Activated T-helper 1 cell treated with anti-CD3 and anti-CD28 coated beads, Interleukin-12 subunit alpha, Interleukin-12 subunit beta, Interleukin-2, Interleukin-4 antibody, amounts not matched to agents 30 ng/mL and 10 ng/mL and 1 ng/mL, durations not matched to agents 14 hours and 24 hours and 36 hours (primary cell): ENCODE measurements at regions not wholly inside any gene's neighbourhood (a gene's known extent, or its start where the extent isn't known, plus 50 kb on each side); places are given as distances from the start of the nearest gene placed in this dataset.

Source experiments
- DNase-seq: peaks from one replicate; pipeline ENCODE4 v3.0.0; 2021; ENCODE audit warnings: low spot score
- H3K27ac Mint-ChIP-seq: one replicate; pipeline ENCODE4 v1.8.0; 2021; ENCODE audit warnings: mild to moderate bottlenecking, mixed read lengths
- H3K27me3 Mint-ChIP-seq: one replicate; pipeline ENCODE4 v1.8.0; 2022; ENCODE audit warnings: mild to moderate bottlenecking, moderate library complexity, mixed read lengths; ENCODE audit not compliant: insufficient read depth
- H3K36me3 Mint-ChIP-seq: one replicate; pipeline ENCODE4 v1.8.0; 2021; ENCODE audit warnings: low read depth, mixed read lengths
- H3K4me1 Mint-ChIP-seq: one replicate; pipeline ENCODE4 v1.8.0; 2021; ENCODE audit warnings: low read depth, mixed read lengths
- H3K4me3 Mint-ChIP-seq: one replicate; pipeline ENCODE4 v1.8.0; 2021; ENCODE audit warnings: mild to moderate bottlenecking, moderate library complexity, mixed read lengths
- H3K9me3 Mint-ChIP-seq: one replicate; pipeline ENCODE4 v1.8.0; 2021; ENCODE audit warnings: mixed read lengths
- intact Hi-C: fragments of 100-400 bp; cut with micrococcal nuclease; formaldehyde crosslinking; loops from one replicate; pipeline ENCODE4 v1.15.1; 2024

DNA sequence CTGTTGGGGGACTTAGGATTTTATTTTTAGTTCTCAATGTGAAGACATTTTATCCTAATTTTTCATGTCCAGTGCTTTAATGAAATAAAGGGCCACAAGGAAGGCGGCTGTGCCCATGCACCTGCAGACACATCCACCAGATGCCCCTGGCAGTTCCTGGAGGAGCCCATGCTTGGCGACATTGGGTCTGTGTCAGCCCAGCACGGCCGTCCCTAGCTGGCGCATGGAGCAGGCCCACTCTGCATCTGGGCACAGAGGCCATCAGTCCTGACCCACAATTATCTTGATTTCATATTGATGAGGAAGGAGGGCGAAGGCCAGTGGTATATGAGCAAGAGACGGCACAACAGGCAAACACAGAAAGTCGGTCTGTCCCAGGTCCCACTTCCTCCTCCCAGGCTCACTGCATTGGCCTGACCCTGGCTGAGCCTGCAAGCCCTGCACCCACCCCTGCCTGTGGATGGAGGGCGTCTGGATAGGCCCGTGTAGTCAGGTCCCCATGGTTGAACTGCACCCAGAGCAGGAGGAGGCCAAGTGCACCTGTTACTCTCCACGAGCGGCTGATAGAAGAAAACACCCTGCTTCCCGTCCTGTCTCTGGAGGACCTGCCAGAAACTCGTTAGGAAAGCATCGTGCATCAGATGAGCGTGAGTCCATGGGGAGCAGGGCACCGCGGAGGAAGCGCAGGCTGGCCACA is 296.9 kb downstream of the BRD1 start:
- Mint-ChIP-seq H3K9me3 (no peaks in the 10 kb centered on the region), H3K36me3 (no peaks in the 10 kb centered on the region), H3K4me3 (no peak overlapping the region), H3K27me3 (no peaks in the 10 kb centered on the region), H3K4me1 (no peaks in the 10 kb centered on the region), H3K27ac (no peak overlapping the region)
- intact Hi-C loops, result no loop called here
- no peak for DNase-seq

GRCh38 chr22:49528420-49528720 is 299.3 kb downstream of the BRD1 start:
- intact Hi-C loops, result no loop called here
- no peaks in the 10 kb centered on the region for H3K27me3 Mint-ChIP-seq
- no peaks in the 10 kb centered on the region for H3K9me3 Mint-ChIP-seq
- no peak overlapping the region for H3K27ac Mint-ChIP-seq
- DNase-seq, result no peak
- H3K4me1 Mint-ChIP-seq, result no peaks in the 10 kb centered on the region
- H3K4me3 Mint-ChIP-seq, result no peak overlapping the region
- no peaks in the 10 kb centered on the region for H3K36me3 Mint-ChIP-seq

- Mint-ChIP-seq H3K4me3 (no peak overlapping the region), H3K4me1 (no peaks in the 10 kb centered on the region), H3K27me3 (no peaks in the 10 kb centered on the region), H3K27ac (no peak overlapping the region), H3K36me3 (no peaks in the 10 kb centered on the region), H3K9me3 (no peaks in the 10 kb centered on the region)
- intact Hi-C loops, result no loop called here
- DNase-seq, result no peak
Observed at GRCh38 chr22:49527611-49528419, 299.9 kb downstream of the BRD1 start.

- intact Hi-C loops, result no loop called here
- no peaks in the 10 kb centered on the region for H3K9me3 Mint-ChIP-seq
- no peaks in the 10 kb centered on the region for H3K36me3 Mint-ChIP-seq
- no peaks in the 10 kb centered on the region for H3K27me3 Mint-ChIP-seq
- no peak overlapping the region for H3K27ac Mint-ChIP-seq
- H3K4me1 Mint-ChIP-seq, result no peaks in the 10 kb centered on the region
- no peak for DNase-seq
- no peak overlapping the region for H3K4me3 Mint-ChIP-seq
Observed at GRCh38 chr22:49525801-49526535, 301.7 kb downstream of the BRD1 start.

GRCh38 chr22:49525360-49525759 is 302.3 kb downstream of the BRD1 start:
- Mint-ChIP-seq H3K36me3 (no peaks in the 10 kb centered on the region), H3K9me3 (no peaks in the 10 kb centered on the region), H3K4me3 (no peak overlapping the region), H3K4me1 (no peaks in the 10 kb centered on the region), H3K27ac (no peak overlapping the region), H3K27me3 (no peaks in the 10 kb centered on the region)
- DNase-seq, result no peak
- intact Hi-C loops, result no loop called here

DNA sequence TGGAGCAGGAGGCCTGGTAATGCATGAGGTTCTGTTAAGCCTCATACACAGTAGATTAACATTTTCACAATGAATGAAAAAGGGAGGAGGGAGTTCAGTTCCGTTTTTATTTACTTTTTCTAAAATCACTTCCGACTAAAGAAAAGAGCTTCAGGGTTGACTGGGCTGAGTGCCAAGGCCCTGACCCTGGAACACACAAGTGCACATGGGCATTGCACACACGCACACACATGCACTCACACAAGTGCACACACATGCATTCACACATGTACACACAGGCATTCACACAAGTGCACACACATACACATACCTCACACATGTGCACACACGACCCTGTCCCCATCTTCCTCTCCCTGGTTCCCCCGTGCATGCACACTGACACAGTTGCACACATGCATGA is 303.3 kb downstream of the BRD1 start:
- H3K4me3 Mint-ChIP-seq, result no peak overlapping the region
- no peak overlapping the region for H3K27ac Mint-ChIP-seq
- intact Hi-C loops, result no loop called here
- H3K4me1 Mint-ChIP-seq, result no peaks in the 10 kb centered on the region
- no peaks in the 10 kb centered on the region for H3K9me3 Mint-ChIP-seq
- H3K36me3 Mint-ChIP-seq, result no peaks in the 10 kb centered on the region
- DNase-seq, result no peak
- H3K27me3 Mint-ChIP-seq, result no peaks in the 10 kb centered on the region

DNA sequence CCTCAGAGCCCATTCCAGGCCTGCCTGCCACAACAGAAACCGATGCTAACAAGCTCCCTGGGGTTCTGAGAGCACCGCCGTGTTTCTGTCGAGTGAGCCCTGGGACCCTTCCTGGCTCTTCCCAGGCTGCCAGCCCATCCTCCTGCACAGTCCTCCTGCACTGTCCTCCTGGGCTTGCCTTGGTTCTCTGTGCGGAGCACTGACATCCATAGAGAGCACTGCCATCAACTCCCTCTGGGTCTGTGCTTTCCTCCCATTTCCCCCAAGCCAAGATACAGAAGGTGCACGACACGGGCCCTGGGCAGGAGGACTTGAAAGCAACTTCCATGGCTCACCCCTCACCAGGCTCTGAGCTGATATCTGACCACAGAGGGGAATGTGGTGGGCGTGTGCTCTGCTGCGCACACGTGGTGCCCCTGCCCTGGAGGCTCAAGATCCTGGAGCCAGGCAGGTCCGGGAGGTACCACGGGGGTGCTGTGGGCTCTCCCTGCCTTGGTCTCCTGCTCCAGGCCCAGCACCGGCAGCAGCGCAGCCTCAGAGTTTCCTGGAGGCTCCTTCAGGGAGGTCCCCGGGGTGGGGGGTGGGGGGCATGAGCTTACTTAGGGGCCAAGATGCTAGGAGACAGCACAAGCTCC is 304.2 kb downstream of the BRD1 start:
- Mint-ChIP-seq H3K4me1 (no peaks in the 10 kb centered on the region), H3K36me3 (no peaks in the 10 kb centered on the region), H3K9me3 (no peaks in the 10 kb centered on the region), H3K27me3 (no peaks in the 10 kb centered on the region), H3K27ac (no peak overlapping the region), H3K4me3 (no peak overlapping the region)
- DNase-seq, result no peak
- intact Hi-C loops, result no loop called here

GRCh38 chr22:49522582-49523373 is 304.9 kb downstream of the BRD1 start:
- H3K4me1 Mint-ChIP-seq, result no peaks in the 10 kb centered on the region
- H3K36me3 Mint-ChIP-seq, result no peaks in the 10 kb centered on the region
- no peaks in the 10 kb centered on the region for H3K9me3 Mint-ChIP-seq
- no peaks in the 10 kb centered on the region for H3K27me3 Mint-ChIP-seq
- DNase-seq, result no peak
- no peak overlapping the region for H3K27ac Mint-ChIP-seq
- intact Hi-C loops, result no loop called here
- H3K4me3 Mint-ChIP-seq, result no peak overlapping the region

DNA sequence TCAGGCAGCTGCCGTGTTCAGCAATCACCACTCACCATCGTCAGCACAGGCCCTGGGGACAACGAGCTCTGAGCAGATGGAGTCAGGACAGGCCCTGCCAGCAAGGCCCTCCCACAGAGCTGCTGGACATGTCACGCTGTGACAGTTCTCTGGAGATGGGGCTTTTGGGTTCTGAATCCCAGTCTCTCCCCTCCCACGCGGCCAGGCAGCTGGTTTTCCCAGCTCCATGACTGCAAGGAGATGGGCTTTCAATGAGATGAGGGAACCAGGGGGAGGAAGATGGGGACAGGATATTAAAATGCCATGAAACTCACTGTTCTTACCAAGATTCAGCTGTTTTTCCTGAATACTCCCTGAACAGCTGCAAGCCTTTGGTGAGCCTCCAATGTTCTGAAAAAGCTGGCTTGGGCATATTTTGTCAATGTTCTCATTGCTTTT is 305.9 kb downstream of the BRD1 start:
- H3K36me3 Mint-ChIP-seq, result no peaks in the 10 kb centered on the region
- no peaks in the 10 kb centered on the region for H3K4me1 Mint-ChIP-seq
- H3K9me3 Mint-ChIP-seq, result no peaks in the 10 kb centered on the region
- intact Hi-C loops, result no loop called here
- peaks cover 1% of the 10 kb centered on the region for H3K27me3 Mint-ChIP-seq
- H3K4me3 Mint-ChIP-seq, result no peak overlapping the region
- DNase-seq, result no peak
- no peak overlapping the region for H3K27ac Mint-ChIP-seq

- Mint-ChIP-seq H3K4me1 (no peaks in the 10 kb centered on the region), H3K27ac (no peak overlapping the region), H3K36me3 (no peaks in the 10 kb centered on the region), H3K4me3 (no peak overlapping the region), H3K27me3 (peaks cover 3% of the 10 kb centered on the region), H3K9me3 (no peaks in the 10 kb centered on the region)
- no peak for DNase-seq
- intact Hi-C loops, result no loop called here
Observed at GRCh38 chr22:49519117-49519737, 308.4 kb downstream of the BRD1 start.

- Mint-ChIP-seq H3K9me3 (peaks cover 4% of the 10 kb centered on the region), H3K27ac (no peak overlapping the region), H3K36me3 (no peaks in the 10 kb centered on the region), H3K4me1 (no peaks in the 10 kb centered on the region), H3K4me3 (no peak overlapping the region), H3K27me3 (peaks cover 3% of the 10 kb centered on the region)
- intact Hi-C loops, result no loop called here
- DNase-seq, result no peak
Observed at GRCh38 chr22:49518436-49518970, 309.2 kb downstream of the BRD1 start.

DNA sequence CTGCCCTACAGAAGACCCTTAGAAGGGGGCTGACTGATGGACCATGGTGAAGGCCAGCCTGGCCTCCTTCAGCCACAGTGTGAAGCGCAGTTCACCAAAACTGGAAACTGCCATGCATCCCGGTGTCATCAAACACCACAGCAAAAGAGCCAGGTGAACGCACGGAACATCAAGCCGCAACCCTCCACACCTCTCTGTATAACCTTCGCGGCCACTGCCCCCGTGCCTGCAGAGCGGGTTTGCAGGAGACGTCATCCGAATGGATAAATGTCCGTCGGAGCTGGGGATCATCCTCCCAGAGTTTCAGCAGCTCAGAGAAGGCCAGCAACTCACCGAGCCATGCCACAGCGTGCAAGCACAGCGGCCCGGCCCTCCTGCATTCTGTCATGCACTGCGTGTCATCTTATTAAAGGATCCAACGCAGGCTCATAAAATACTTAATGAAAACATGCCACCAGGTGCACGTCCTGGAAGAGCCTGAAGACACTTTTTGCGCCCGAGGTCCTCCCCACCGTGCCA is 309.9 kb downstream of the BRD1 start:
- peaks cover 3% of the 10 kb centered on the region for H3K27me3 Mint-ChIP-seq
- H3K4me3 Mint-ChIP-seq, result no peak overlapping the region
- intact Hi-C loops, result no loop called here
- no peaks in the 10 kb centered on the region for H3K4me1 Mint-ChIP-seq
- H3K9me3 Mint-ChIP-seq, result peaks cover 6% of the 10 kb centered on the region
- no peaks in the 10 kb centered on the region for H3K36me3 Mint-ChIP-seq
- no peak overlapping the region for H3K27ac Mint-ChIP-seq
- DNase-seq, result no peak
